Right atrium auricular region (tissue), 2 donors: ENCODE measurements at regions not wholly inside any gene's neighbourhood (a gene's known extent, or its start where the extent isn't known, plus 50 kb on each side); places are given as distances from the start of the nearest gene placed in this dataset.

Source experiments
- DNase-seq: peaks from one replicate; pipeline ENCODE4 v3.0.0-alpha.2; 2019; ENCODE audit warnings: low spot score
- H3K27ac ChIP-seq, 2 donors: fragments of 200-600 bp; sonication (generic); 1 replicate in 1 of 2; 2 replicates in 1 of 2; pipeline ENCODE4 v1.5.1; 2016 to 2019
- H3K27me3 ChIP-seq, 2 donors: fragments of 200-600 bp; sonication (generic); one replicate each; pipeline versions ENCODE4 v1.5.1 to v1.6.0; 2017 to 2019
- H3K36me3 ChIP-seq: fragments of 200-600 bp; sonication (generic); one replicate; pipeline ENCODE4 v1.5.1; 2016
- H3K4me1 ChIP-seq, 2 donors: fragments of 200-600 bp; sonication (generic); one replicate each; pipeline versions ENCODE4 v1.5.1 to v1.6.0; 2017 to 2019
- H3K4me3 ChIP-seq, 2 donors: fragments of 200-600 bp; sonication (generic); 1 replicate in 1 of 2; 2 replicates in 1 of 2; pipeline ENCODE4 v1.5.1; 2017 to 2019; ENCODE audit warnings: mild to moderate bottlenecking in 1 of 2, moderate library complexity in 1 of 2
- H3K9me3 ChIP-seq, 2 donors: fragments of 200-600 bp; sonication (generic); one replicate each; pipeline ENCODE4 v1.5.1; 2019
- TF ChIP-seq, protein P1 (sequence below), 2 donors: fragments of 200-600 bp; sonication (generic); IDR thresholded peaks; one replicate each; pipeline ENCODE4 v1.5.1; 2019; ENCODE audit warnings: antibody characterized with exemption in 2 of 2

DNA sequence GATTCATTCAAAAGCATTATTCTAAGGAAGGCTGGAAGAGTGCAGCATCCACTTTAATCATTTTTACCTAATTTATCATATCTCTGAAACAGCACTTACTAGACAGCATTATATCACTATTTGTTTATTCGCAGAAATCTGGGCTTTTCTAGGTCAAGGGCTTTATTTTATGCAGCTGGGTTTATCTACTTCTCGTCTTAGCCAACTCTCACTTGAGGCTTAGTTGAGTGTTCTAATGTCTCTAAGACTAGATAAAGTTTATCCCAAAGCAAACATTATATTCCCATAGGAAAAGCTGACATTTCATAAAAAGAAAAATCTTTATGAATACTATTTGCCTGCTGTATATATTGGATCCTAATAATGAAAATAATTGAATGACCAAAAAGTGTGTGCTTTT lies 720.8 kb upstream of the FLRT2 start:
- no peaks in the 10 kb centered on the region for H3K27me3 ChIP-seq
- peaks cover 0 to 26% of the 10 kb centered on the region in 2 donors for H3K4me1 ChIP-seq
- TF ChIP-seq, protein P1, sequence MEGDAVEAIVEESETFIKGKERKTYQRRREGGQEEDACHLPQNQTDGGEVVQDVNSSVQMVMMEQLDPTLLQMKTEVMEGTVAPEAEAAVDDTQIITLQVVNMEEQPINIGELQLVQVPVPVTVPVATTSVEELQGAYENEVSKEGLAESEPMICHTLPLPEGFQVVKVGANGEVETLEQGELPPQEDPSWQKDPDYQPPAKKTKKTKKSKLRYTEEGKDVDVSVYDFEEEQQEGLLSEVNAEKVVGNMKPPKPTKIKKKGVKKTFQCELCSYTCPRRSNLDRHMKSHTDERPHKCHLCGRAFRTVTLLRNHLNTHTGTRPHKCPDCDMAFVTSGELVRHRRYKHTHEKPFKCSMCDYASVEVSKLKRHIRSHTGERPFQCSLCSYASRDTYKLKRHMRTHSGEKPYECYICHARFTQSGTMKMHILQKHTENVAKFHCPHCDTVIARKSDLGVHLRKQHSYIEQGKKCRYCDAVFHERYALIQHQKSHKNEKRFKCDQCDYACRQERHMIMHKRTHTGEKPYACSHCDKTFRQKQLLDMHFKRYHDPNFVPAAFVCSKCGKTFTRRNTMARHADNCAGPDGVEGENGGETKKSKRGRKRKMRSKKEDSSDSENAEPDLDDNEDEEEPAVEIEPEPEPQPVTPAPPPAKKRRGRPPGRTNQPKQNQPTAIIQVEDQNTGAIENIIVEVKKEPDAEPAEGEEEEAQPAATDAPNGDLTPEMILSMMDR (IDR thresholded peaks at IDR 0.05): no peak
- H3K4me3 ChIP-seq: no peak overlapping the region
- H3K9me3 ChIP-seq: no peaks in the 10 kb centered on the region
- DNase-seq: no peak
- no peak overlapping the region for H3K27ac ChIP-seq
- no peaks in the 10 kb centered on the region for H3K36me3 ChIP-seq

DNA sequence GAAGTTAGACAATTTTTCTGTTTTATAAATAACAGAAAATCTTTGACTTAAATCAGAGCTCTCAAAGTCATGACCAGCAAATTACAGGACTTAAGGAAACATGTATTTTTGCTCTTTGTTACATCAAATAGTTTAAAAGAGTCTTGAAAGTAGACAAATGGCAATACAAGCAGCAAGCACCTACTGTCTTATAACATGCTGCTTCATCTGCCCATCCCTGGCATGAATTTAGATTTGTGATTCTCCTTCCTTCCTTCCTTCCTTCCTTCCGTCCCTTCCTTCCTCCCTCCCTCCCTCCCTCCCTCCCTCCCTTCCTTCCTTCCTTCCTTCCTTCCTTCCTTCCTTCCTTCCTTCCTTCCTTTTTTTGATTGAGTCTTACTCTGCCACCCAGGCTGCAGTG lies 715.6 kb upstream of the FLRT2 start:
- DNase-seq: no peak
- Histone ChIP-seq H3K27me3 (no peaks in the 10 kb centered on the region), H3K27ac (no peak overlapping the region), H3K4me3 (no peak overlapping the region), H3K36me3 (no peaks in the 10 kb centered on the region), H3K9me3 (no peaks in the 10 kb centered on the region), H3K4me1 (no peaks in the 10 kb centered on the region)
- TF ChIP-seq, protein P1 (IDR thresholded peaks at IDR 0.05): no peak

DNA sequence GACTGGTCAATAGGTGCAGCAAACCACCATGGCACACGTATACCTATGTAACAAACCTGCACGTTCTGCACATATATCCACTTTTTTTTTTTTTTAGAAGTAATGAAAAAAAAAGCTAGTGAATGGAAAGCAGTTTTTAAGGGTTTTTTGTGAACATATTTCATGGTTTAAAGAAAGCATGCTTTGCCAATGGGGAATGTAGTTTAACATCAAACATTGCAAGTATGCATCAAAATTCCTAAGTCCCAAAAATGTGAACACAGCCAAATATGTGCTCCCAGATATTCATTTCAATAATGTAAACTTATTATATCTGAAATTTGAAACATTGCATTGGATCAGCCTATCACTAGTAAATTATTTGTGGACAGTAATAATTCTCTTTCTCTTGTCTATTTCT lies 710.4 kb upstream of the FLRT2 start:
- TF ChIP-seq, protein P1 (IDR thresholded peaks at IDR 0.05): no peak
- H3K4me1 ChIP-seq: no peaks in the 10 kb centered on the region
- H3K36me3 ChIP-seq: no peaks in the 10 kb centered on the region
- no peak overlapping the region for H3K27ac ChIP-seq
- no peaks in the 10 kb centered on the region for H3K27me3 ChIP-seq
- peaks cover 0 to 8% of the 10 kb centered on the region in 2 donors for H3K9me3 ChIP-seq
- DNase-seq: no peak
- no peak overlapping the region for H3K4me3 ChIP-seq

DNA sequence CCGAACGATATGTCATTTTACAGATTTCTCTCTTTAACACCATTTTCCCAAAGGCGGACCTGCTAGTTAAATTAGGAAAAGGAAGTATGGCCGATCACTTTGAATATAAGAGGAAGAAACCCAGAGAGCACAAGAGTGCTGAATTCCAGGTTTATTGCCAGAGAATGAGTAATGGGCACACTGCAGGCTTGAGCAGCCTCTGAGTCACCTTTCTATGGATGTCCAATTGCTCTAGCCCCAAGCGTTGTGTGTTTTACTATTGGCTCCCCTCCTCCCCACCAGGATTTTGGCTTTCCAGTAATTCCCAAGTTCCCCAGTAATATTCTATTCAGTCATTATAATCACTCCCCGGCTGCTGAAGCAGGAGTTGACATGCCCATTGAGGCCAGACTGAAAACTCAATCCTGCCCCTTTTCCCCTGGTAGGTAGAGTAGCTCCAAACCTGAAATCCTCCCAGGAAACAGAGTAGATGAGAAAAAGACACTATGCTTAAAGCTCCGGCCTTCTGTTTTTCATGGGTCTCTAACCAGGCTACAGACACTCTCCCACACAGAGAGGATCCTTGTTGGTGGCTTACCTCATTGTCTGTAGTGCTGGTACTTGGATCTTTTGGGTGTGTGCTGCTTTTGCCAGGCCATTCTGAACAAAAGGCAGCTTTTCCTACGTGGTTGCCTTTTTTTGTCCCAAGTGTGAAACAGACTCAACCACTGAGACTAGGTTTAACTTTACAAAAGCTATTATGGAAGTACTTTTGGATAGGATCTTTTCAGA lies 704.3 kb upstream of the FLRT2 start:
- H3K4me1 ChIP-seq: no peaks in the 10 kb centered on the region
- no peak for DNase-seq
- TF ChIP-seq, protein P1 (IDR thresholded peaks at IDR 0.05): no peak
- no peaks in the 10 kb centered on the region for H3K36me3 ChIP-seq
- no peak overlapping the region for H3K27ac ChIP-seq
- no peak overlapping the region for H3K4me3 ChIP-seq
- no peaks in the 10 kb centered on the region for H3K27me3 ChIP-seq
- H3K9me3 ChIP-seq: peaks cover 0 to 8% of the 10 kb centered on the region in 2 donors

DNA sequence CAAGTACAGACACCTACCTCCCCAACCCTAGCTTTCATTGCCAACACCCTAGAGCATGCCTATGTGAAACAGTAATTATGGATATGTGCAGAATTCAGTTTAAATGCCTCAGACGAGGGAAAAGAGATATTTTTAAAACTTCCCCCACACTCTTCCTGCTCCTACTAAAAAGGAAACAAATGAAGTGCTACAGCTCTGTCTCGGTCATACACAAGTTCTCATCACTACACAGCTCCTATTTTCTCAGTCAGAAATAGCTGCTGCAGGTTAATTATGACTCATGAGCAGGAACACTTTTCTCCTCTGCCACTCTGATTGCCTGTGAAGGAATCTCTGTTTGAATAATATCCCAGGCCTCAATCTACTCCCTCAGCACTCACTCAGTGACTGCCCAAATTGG lies 703.6 kb upstream of the FLRT2 start:
- Histone ChIP-seq H3K36me3 (no peaks in the 10 kb centered on the region), H3K27me3 (no peaks in the 10 kb centered on the region), H3K9me3 (peaks cover 0 to 8% of the 10 kb centered on the region in 2 donors), H3K4me3 (no peak overlapping the region), H3K27ac (no peak overlapping the region), H3K4me1 (no peaks in the 10 kb centered on the region)
- TF ChIP-seq, protein P1 (IDR thresholded peaks at IDR 0.05): no peak
- no peak for DNase-seq

DNA sequence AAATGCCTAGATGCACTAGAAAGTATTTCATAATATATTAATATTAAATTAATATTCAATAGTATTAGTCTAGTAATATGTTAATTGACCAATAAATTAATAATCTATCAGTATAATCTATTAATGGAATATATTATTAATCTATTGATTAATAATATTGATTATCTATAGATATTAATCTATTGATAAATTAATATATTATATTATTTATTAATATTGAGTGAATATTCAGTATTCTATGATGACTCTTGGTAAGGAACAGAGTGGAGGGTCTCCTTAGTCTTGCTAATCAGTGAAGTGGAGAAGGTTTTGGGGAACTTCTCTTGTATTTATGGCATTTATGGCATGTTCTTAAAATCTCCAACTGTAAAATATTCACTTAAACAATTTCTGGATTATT lies 679.3 kb upstream of the FLRT2 start:
- Histone ChIP-seq H3K4me1 (no peaks in the 10 kb centered on the region), H3K9me3 (no peaks in the 10 kb centered on the region), H3K27me3 (no peaks in the 10 kb centered on the region), H3K36me3 (no peaks in the 10 kb centered on the region), H3K4me3 (no peak overlapping the region), H3K27ac (no peak overlapping the region)
- TF ChIP-seq, protein P1 (IDR thresholded peaks at IDR 0.05): no peak
- no peak for DNase-seq
